Pancreas (tissue), 10 donors: ENCODE measurements at regions not wholly inside any gene's neighbourhood (a gene's known extent, or its start where the extent isn't known, plus 50 kb on each side); places are given as distances from the start of the nearest gene placed in this dataset.

Experiments
- ATAC-seq, 4 donors: fragments of 200-7000 bp; cut with Tn5 transposase; one replicate each; pipeline versions ENCODE4 v1.8.0 to v1.9.1; 2020; ENCODE audit warnings: mild to moderate bottlenecking in 4 of 4, moderate library complexity in 4 of 4
- DNase-seq, 6 donors: peaks; one replicate each; pipeline ENCODE4 v3.0.0-alpha.2; 2020
- FAIRE-seq: peaks from 2 replicates; lab custom pipeline; 2012; peaks lifted over from hg19 to GRCh38; lab: Jason Lieb, UNC
- H3K27ac ChIP-seq, 4 donors: fragments of 200-600 bp; sonication (generic); 1 replicate in 3 of 4; 2 replicates in 1 of 4; pipeline versions ENCODE4 v1.5.0 to v1.8.0; 2020
- H3K27me3 ChIP-seq, 4 donors: fragments of 200-600 bp; one replicate each; pipeline ENCODE4 v1.8.0; 2021
- H3K36me3 ChIP-seq, 3 donors: fragments of 200-600 bp; sonication (generic) in 1 of 3; one replicate each; pipeline versions ENCODE4 v1.5.0 to v1.8.0; 2020 to 2021
- H3K4me1 ChIP-seq, 3 donors: fragments of 200-600 bp; one replicate each; pipeline ENCODE4 v1.8.0; 2021
- H3K4me3 ChIP-seq, 4 donors: fragments of 200-600 bp; sonication (generic) in 2 of 4; one replicate each; pipeline versions ENCODE4 v1.5.0 to v1.8.0; 2020 to 2021
- H3K9me3 ChIP-seq, 4 donors: fragments of 200-600 bp; one replicate each; pipeline ENCODE4 v1.8.0; 2021
- WGBS, 2 donors: extraction: QIAGEN DNeasy Blood & Tissue Kit; methylation state at CpG; one replicate each; pipeline ENCODE4 v1.1.7; 2013; 5-methylcytosine and 5-hydroxymethylcytosine counted together
- intact Hi-C, 3 donors: fragments of 100-400 bp; cut with DNase I; formaldehyde crosslinking; loops; one replicate each; pipeline versions ENCODE4 v1.11.1 to v1.14.2; 2022
- TF ChIP-seq, protein P1 (sequence below), 4 donors: fragments of 200-600 bp; sonication (generic) in 3 of 4; IDR thresholded peaks; one replicate each; pipeline versions ENCODE4 v1.5.0 to v1.8.0; 2021; ENCODE audit warnings: antibody characterized with exemption in 4 of 4
- donor health status: healthy with polysubstance abuse.
- donor health status: DM: no; HTN: no; CAD: no; lungs with moderate emphysema.
- donor health status: DM: no; HTN: no; CAD: no.
- donor health status: control.
- donor health status: control.
- donor health status: Bipolar disorder and iron deficiency.
- donor health status: DM: yes; HTN: yes; CAD: no.
- donor health status: DM: no; HTN: no; CAD: no.
- donor health status: DM: no; HTN: no; CAD: no.
- donor health status: DM: yes; HTN: yes; CAD: no.

GRCh38 chr12:105834496-105834895 is 304.3 kb downstream of the NUAK1 start:
- intact Hi-C loops: no loop called here
- 61 to 67% methylated on average over 2 of the region's 2 CpGs for WGBS, 2 donors
- H3K4me1 ChIP-seq: no peaks in the 10 kb centered on the region
- FAIRE-seq: no peak
- no peaks in the 10 kb centered on the region for H3K27me3 ChIP-seq
- no peak for ATAC-seq
- H3K27ac ChIP-seq: no peak overlapping the region
- H3K4me3 ChIP-seq: no peak overlapping the region
- no peaks in the 10 kb centered on the region for H3K36me3 ChIP-seq
- no peak for DNase-seq
- TF ChIP-seq, protein P1, sequence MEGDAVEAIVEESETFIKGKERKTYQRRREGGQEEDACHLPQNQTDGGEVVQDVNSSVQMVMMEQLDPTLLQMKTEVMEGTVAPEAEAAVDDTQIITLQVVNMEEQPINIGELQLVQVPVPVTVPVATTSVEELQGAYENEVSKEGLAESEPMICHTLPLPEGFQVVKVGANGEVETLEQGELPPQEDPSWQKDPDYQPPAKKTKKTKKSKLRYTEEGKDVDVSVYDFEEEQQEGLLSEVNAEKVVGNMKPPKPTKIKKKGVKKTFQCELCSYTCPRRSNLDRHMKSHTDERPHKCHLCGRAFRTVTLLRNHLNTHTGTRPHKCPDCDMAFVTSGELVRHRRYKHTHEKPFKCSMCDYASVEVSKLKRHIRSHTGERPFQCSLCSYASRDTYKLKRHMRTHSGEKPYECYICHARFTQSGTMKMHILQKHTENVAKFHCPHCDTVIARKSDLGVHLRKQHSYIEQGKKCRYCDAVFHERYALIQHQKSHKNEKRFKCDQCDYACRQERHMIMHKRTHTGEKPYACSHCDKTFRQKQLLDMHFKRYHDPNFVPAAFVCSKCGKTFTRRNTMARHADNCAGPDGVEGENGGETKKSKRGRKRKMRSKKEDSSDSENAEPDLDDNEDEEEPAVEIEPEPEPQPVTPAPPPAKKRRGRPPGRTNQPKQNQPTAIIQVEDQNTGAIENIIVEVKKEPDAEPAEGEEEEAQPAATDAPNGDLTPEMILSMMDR (IDR thresholded peaks at IDR 0.05): no peak
- no peaks in the 10 kb centered on the region for H3K9me3 ChIP-seq

- TF ChIP-seq, protein P1 (IDR thresholded peaks at IDR 0.05): no peak
- FAIRE-seq: no peak
- 78 to 80% methylated on average over 4 of the region's 4 CpGs for WGBS, 2 donors
- Histone ChIP-seq H3K27ac (no peak overlapping the region), H3K9me3 (no peaks in the 10 kb centered on the region), H3K27me3 (no peaks in the 10 kb centered on the region), H3K4me1 (no peaks in the 10 kb centered on the region), H3K4me3 (no peak overlapping the region), H3K36me3 (no peaks in the 10 kb centered on the region)
- intact Hi-C loops: no loop called here
- no peak for ATAC-seq
- DNase-seq: no peak
These were observed 303.0 kb downstream of the NUAK1 start for GRCh38 chr12:105835580-105836241.

GRCh38 chr12:105836242-105836622 is 302.5 kb downstream of the NUAK1 start:
- Histone ChIP-seq H3K9me3 (no peaks in the 10 kb centered on the region), H3K4me1 (no peaks in the 10 kb centered on the region), H3K27me3 (no peaks in the 10 kb centered on the region), H3K4me3 (no peak overlapping the region), H3K36me3 (no peaks in the 10 kb centered on the region), H3K27ac (no peak overlapping the region)
- intact Hi-C loops: no loop called here
- no peak for ATAC-seq
- WGBS, 2 donors: 59 to 69% methylated on average over 2 of the region's 2 CpGs
- no peak for DNase-seq
- no peak for FAIRE-seq
- TF ChIP-seq, protein P1 (IDR thresholded peaks at IDR 0.05): no peak

DNA sequence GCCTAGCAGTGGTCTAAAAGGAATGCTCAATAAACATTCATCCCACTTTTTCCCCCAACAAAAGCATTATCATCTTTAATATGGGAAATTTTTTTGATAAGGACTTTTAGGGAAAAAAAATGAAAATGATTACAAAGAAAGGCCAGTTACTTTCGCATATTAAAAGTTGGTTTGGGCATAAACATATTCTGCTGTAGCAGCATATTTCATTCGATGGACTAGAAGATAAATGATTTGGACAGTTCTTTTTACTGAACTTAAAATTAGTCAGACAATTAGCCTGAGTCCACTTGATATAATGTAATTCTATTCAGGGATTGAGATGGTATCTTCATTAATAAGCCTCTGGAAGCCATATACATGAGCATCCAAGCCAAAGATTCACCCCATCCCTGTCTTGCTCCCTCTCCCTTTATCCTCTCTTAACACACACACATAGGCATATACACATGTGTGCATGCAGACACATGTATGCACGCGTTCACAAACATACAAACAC is 299.1 kb downstream of the NUAK1 start:
- no peak for DNase-seq
- no peak for FAIRE-seq
- no peaks in the 10 kb centered on the region for H3K4me1 ChIP-seq
- intact Hi-C loops: no loop called here
- TF ChIP-seq, protein P1 (IDR thresholded peaks at IDR 0.05): no peak
- WGBS, 2 donors: 75 to 76% methylated on average over 4 of the region's 4 CpGs
- H3K36me3 ChIP-seq: no peaks in the 10 kb centered on the region
- H3K4me3 ChIP-seq: no peak overlapping the region
- ATAC-seq: no peak
- no peak overlapping the region for H3K27ac ChIP-seq
- no peaks in the 10 kb centered on the region for H3K9me3 ChIP-seq
- H3K27me3 ChIP-seq: no peaks in the 10 kb centered on the region

DNA sequence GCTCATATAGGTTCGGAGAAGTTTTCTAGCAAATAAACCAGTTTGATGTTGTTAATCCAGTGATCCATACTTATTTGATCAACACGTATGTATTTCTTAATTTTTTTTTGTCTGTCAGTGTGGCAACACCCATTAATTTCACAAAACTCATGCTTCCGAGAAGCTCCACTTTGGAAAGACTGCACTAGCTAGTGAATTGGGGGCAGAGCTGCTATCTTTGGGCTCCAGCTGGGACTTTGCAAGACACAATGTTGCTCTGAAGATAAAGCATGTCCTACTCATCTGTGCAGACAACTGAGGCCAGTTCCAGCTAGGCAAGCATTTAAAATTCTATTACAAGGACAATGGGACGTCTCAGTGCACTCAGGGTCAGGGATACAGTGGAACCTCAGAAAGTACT is 298.4 kb downstream of the NUAK1 start:
- no peak for ATAC-seq
- H3K9me3 ChIP-seq: no peaks in the 10 kb centered on the region
- H3K27ac ChIP-seq: no peak overlapping the region
- no peaks in the 10 kb centered on the region for H3K36me3 ChIP-seq
- intact Hi-C loops: no loop called here
- no peak for DNase-seq
- no peaks in the 10 kb centered on the region for H3K27me3 ChIP-seq
- no peaks in the 10 kb centered on the region for H3K4me1 ChIP-seq
- no peak overlapping the region for H3K4me3 ChIP-seq
- FAIRE-seq: no peak
- TF ChIP-seq, protein P1 (IDR thresholded peaks at IDR 0.05): no peak
- 58% methylated on average over 4 of the region's 4 CpGs for WGBS, 2 donors
